Osteocyte (in vitro differentiated cells): ENCODE measurements at regions not wholly inside any gene's neighbourhood (a gene's known extent, or its start where the extent isn't known, plus 50 kb on each side); places are given as distances from the start of the nearest gene placed in this dataset.

Source experiments
- DNase-seq: peaks from one replicate; pipeline ENCODE4 v3.0.0; 2021; ENCODE audit warnings: mixed read lengths; ENCODE audit not compliant: unreplicated experiment; ENCODE audit errors: extremely low spot score
- H3K27ac Mint-ChIP-seq: one replicate; pipeline ENCODE4 v1.8.0; 2021; ENCODE audit warnings: mild to moderate bottlenecking, mixed read lengths; ENCODE audit not compliant: unreplicated experiment
- H3K27me3 Mint-ChIP-seq: one replicate; pipeline ENCODE4 v1.8.0; 2021; ENCODE audit warnings: mixed read lengths; ENCODE audit not compliant: unreplicated experiment
- H3K36me3 Mint-ChIP-seq: one replicate; pipeline ENCODE4 v1.8.0; 2021; ENCODE audit warnings: mixed read lengths; ENCODE audit not compliant: unreplicated experiment
- H3K4me1 Mint-ChIP-seq: one replicate; pipeline ENCODE4 v1.8.0; 2021; ENCODE audit warnings: mixed read lengths; ENCODE audit not compliant: unreplicated experiment
- H3K4me3 Mint-ChIP-seq: one replicate; pipeline ENCODE4 v1.8.0; 2021; ENCODE audit warnings: mild to moderate bottlenecking, moderate library complexity, mixed read lengths; ENCODE audit not compliant: unreplicated experiment
- H3K9me3 Mint-ChIP-seq: one replicate; pipeline ENCODE4 v1.8.0; 2021; ENCODE audit warnings: mixed read lengths; ENCODE audit not compliant: unreplicated experiment
- TF ChIP-seq, protein P1 (sequence below): fragments of 200-600 bp; sonication (generic); IDR thresholded peaks from 2 replicates; pipeline ENCODE4 v1.5.0; 2021; ENCODE audit warnings: antibody characterized with exemption, mild to moderate bottlenecking, moderate library complexity

DNA sequence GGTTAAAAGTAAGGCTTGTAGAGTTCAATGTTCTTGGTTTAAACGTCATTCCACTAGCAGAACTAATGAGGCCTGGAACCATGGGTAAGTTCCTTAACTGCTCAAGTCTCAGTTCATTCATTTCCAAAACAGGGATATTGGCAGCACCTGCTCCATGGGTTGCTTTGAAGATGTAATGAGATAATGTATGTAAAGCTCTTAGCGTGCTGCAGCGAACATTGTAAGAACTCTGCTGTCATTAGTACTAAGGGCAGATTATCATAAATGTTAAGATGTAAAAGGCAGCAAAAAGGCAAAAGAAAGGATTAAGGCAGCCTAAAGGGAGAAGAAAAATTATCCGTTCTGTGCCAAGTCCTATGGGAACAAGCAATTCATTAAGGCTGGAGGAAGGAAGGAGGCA, 129.1 kb upstream of the NGF start:
- Mint-ChIP-seq H3K27ac (no peak overlapping the region), H3K9me3 (no peaks in the 10 kb centered on the region), H3K27me3 (no peaks in the 10 kb centered on the region), H3K4me1 (peaks cover 11% of the 10 kb centered on the region), H3K4me3 (no peak overlapping the region), H3K36me3 (no peaks in the 10 kb centered on the region)
- DNase-seq, result no peak
- TF ChIP-seq, protein P1, sequence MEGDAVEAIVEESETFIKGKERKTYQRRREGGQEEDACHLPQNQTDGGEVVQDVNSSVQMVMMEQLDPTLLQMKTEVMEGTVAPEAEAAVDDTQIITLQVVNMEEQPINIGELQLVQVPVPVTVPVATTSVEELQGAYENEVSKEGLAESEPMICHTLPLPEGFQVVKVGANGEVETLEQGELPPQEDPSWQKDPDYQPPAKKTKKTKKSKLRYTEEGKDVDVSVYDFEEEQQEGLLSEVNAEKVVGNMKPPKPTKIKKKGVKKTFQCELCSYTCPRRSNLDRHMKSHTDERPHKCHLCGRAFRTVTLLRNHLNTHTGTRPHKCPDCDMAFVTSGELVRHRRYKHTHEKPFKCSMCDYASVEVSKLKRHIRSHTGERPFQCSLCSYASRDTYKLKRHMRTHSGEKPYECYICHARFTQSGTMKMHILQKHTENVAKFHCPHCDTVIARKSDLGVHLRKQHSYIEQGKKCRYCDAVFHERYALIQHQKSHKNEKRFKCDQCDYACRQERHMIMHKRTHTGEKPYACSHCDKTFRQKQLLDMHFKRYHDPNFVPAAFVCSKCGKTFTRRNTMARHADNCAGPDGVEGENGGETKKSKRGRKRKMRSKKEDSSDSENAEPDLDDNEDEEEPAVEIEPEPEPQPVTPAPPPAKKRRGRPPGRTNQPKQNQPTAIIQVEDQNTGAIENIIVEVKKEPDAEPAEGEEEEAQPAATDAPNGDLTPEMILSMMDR, result no peak

- peak; percentile 46 for DNase-seq
- Mint-ChIP-seq H3K36me3 (no peaks in the 10 kb centered on the region), H3K4me1 (peaks cover 11% of the 10 kb centered on the region)
Measured at GRCh38 chr1:115466433-115466832, 128.4 kb upstream of the NGF start.

GRCh38 chr1:115465802-115466363, 127.8 kb upstream of the NGF start:
- TF ChIP-seq, protein P1, result no peak
- no peaks in the 10 kb centered on the region for H3K9me3 Mint-ChIP-seq
- H3K36me3 Mint-ChIP-seq, result no peaks in the 10 kb centered on the region
- H3K27me3 Mint-ChIP-seq, result no peaks in the 10 kb centered on the region
- H3K4me1 Mint-ChIP-seq, result peaks cover 11% of the 10 kb centered on the region
- no peak overlapping the region for H3K4me3 Mint-ChIP-seq
- peak; percentile 65 for DNase-seq
- no peak overlapping the region for H3K27ac Mint-ChIP-seq

More at GRCh38 chr1:115466433-115466832, 128.4 kb upstream of the NGF start:
- no peaks in the 10 kb centered on the region for H3K27me3 Mint-ChIP-seq
- no peaks in the 10 kb centered on the region for H3K9me3 Mint-ChIP-seq
- TF ChIP-seq, protein P1, result peak; percentile 34
- H3K27ac Mint-ChIP-seq, result no peak overlapping the region
- no peak overlapping the region for H3K4me3 Mint-ChIP-seq

DNA sequence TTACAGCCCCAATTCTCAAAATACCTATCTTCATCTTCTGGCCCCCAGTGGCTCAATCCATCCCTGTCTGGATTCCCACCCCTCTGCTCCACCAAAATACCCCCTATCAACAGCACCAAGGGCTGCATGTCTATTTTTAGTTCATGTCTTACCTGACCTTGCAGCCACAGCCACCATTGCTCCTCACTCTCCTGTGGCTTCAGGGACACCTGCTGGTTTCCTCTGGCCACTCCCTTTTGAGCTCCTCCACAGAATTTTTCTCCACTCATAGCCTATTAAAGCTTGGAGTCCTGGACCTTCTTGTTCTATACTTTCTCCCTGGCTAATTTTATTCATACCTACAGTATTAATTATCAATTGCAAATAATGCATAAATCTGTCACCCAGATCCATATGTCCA, 125.3 kb upstream of the NGF start:
- Mint-ChIP-seq H3K36me3 (no peaks in the 10 kb centered on the region), H3K9me3 (no peaks in the 10 kb centered on the region), H3K27ac (no peak overlapping the region), H3K4me3 (no peak overlapping the region), H3K27me3 (no peaks in the 10 kb centered on the region), H3K4me1 (no peaks in the 10 kb centered on the region)
- TF ChIP-seq, protein P1, result peak; percentile 22
- DNase-seq, result peak; percentile 42

- H3K27me3 Mint-ChIP-seq, result no peaks in the 10 kb centered on the region
- H3K27ac Mint-ChIP-seq, result no peak overlapping the region
- TF ChIP-seq, protein P1, result no peak
- no peaks in the 10 kb centered on the region for H3K4me1 Mint-ChIP-seq
- no peak for DNase-seq
- H3K36me3 Mint-ChIP-seq, result no peaks in the 10 kb centered on the region
- H3K9me3 Mint-ChIP-seq, result no peaks in the 10 kb centered on the region
- no peak overlapping the region for H3K4me3 Mint-ChIP-seq
Measured at GRCh38 chr1:115462566-115463076, 124.6 kb upstream of the NGF start.
